ENCODE measurements at regions not wholly inside any gene's neighbourhood (a gene's known extent, or its start where the extent isn't known, plus 50 kb on each side); places are given as distances from the start of the nearest gene placed in this dataset.

- TF ChIP-seq POLR2A (IDR thresholded peaks at IDR 0.05; ENCODE audit: low read length) (no peak), GATA1 (IDR thresholded peaks at IDR 0.05; ENCODE audit: low read depth, low read length) (no peak)
Observed at GRCh38 chr2:107721586-107721985, 105.1 kb upstream of the RGPD4 start.

Measured in erythroblast (primary cell).